HepG2 (cell line): ENCODE measurements at regions not wholly inside any gene's neighbourhood (a gene's known extent, or its start where the extent isn't known, plus 50 kb on each side); places are given as distances from the start of the nearest gene placed in this dataset.

Source experiments
- ATAC-seq: fragments of 200-7000 bp; cut with Tn5 transposase; 3 replicates; pipeline ENCODE4 v1.9.1; 2020; ENCODE audit warnings: mild to moderate bottlenecking, moderate library complexity
- BruUV-seq: library from RNA; stranded (reverse); fragments of 400-500 nt; replicated peaks from 2 replicates; lab custom pipeline; 2021; lab: Mats Ljungman, UMichigan
- CTCF ChIA-PET: fragments of 300-600 bp; formaldehyde crosslinking; extraction: SDS; loops from one replicate; lab custom pipeline; 2021; ENCODE audit warnings: low total read pairs, inconsistent platforms, low intra/inter-chr PET ratio; lab: Yijun Ruan, JAX
- POLR2A ChIA-PET: fragments of 350-600 bp; sonication (Branson Sonifier 250); formaldehyde crosslinking; loops from one replicate; lab custom pipeline; 2020; ENCODE audit warnings: antibody characterized with exemption, inconsistent platforms; lab: Yijun Ruan, JAX
- DNase-seq: peaks from one replicate; pipeline ENCODE4 v3.0.0-alpha.2; 2015; ENCODE audit warnings: low spot score
- FAIRE-seq: peaks from 3 replicates; lab custom pipeline; 2011; peaks lifted over from hg19 to GRCh38; lab: Jason Lieb, UNC
- H2AFZ ChIP-seq: one replicate; pipeline ENCODE4 v1.6.1; 2011; ENCODE audit warnings: low read length, inconsistent platforms
- H3K27ac ChIP-seq: fragments of 300-600 bp; 3 replicates; pipeline ENCODE4 v1.8.0; 2011; ENCODE audit warnings: mixed run types, mild to moderate bottlenecking, mixed read lengths, low read length, inconsistent platforms; ENCODE audit not compliant: insufficient read depth; ENCODE audit errors: extremely low read length
- H3K27me3 ChIP-seq, 2 experiments: fragments of 200-600 bp in 1 of 2; 2 replicates in 1 of 2; 3 replicates in 1 of 2; pipeline versions ENCODE4 v1.6.0 to v1.8.0; 2011; ENCODE audit warnings: low read length in 2 of 2, mild to moderate bottlenecking in 2 of 2, moderate library complexity in 2 of 2, inconsistent platforms in 1 of 2; ENCODE audit not compliant: insufficient read depth in 2 of 2, control insufficient read depth in 1 of 2
- H3K36me3 ChIP-seq, 2 experiments: fragments of 200-600 bp in 1 of 2; replicated peaks in 1 of 2; 2 replicates in 1 of 2; 3 replicates in 1 of 2; pipeline versions ENCODE4 v1.5.1 to v1.8.0; 2011; ENCODE audit warnings: low read length in 2 of 2, inconsistent platforms in 1 of 2; ENCODE audit not compliant: insufficient read depth in 2 of 2, control insufficient read depth in 1 of 2
- H3K4me1 ChIP-seq: 2 replicates; pipeline ENCODE4 v1.5.1; 2012; ENCODE audit warnings: low read length, inconsistent platforms; ENCODE audit not compliant: insufficient read depth
- H3K4me2 ChIP-seq: 2 replicates; pipeline ENCODE4 v1.6.0; 2011; ENCODE audit warnings: low read depth, low read length, inconsistent platforms
- H3K4me3 ChIP-seq, 3 experiments: fragments of 200-600 bp in 1 of 3; sonication (generic), shearing (Covaris generic) in 1 of 3; replicated peaks in 1 of 3; 2 replicates each; pipeline ENCODE4 v1.5.1; 2011 to 2016; ENCODE audit warnings: low read length in 3 of 3, inconsistent platforms in 2 of 3, low read depth in 2 of 3, mild to moderate bottlenecking in 2 of 3, control low read depth in 1 of 3, mixed read lengths in 1 of 3; ENCODE audit not compliant: insufficient read depth in 1 of 3
- H3K79me2 ChIP-seq: one replicate; pipeline ENCODE4 v1.6.1; 2011; ENCODE audit warnings: low read length, inconsistent platforms; ENCODE audit not compliant: insufficient read depth
- H3K9ac ChIP-seq: 2 replicates; pipeline ENCODE4 v1.6.0; 2011; ENCODE audit warnings: mild to moderate bottlenecking, low read depth, low read length, inconsistent platforms; ENCODE audit not compliant: insufficient read depth
- H3K9me3 ChIP-seq: 2 replicates; pipeline ENCODE4 v1.5.1; 2012; ENCODE audit warnings: mild to moderate bottlenecking, low read length
- H4K20me1 ChIP-seq: 2 replicates; pipeline ENCODE4 v1.6.0; 2011; ENCODE audit warnings: inconsistent platforms, mild to moderate bottlenecking, low read length, moderate library complexity; ENCODE audit not compliant: insufficient read depth
- CCDC6 ChIP-seq: sonication (generic); formaldehyde crosslinking; IDR thresholded peaks from 2 replicates; pipeline ENCODE4 v1.8.1; 2022; ENCODE audit warnings: mild to moderate bottlenecking, missing genetic modification reagents, moderate library complexity
- ETV6 ChIP-seq: sonication (generic); formaldehyde crosslinking; conservative IDR thresholded peaks from 2 replicates; pipeline ENCODE4 v1.4.0; 2020; ENCODE audit warnings: missing genetic modification reagents
- FOXA1 ChIP-seq, 2 experiments: fragments of 450-650 bp in 1 of 2; sonication (generic) in 1 of 2; formaldehyde crosslinking in 1 of 2; IDR thresholded peaks; 2 replicates each; pipeline versions ENCODE4 v1.4.0 to v1.6.1; 2016 to 2020; ENCODE audit warnings: missing genetic modification reagents in 1 of 2
- HINFP ChIP-seq: sonication (generic); formaldehyde crosslinking; IDR thresholded peaks from 2 replicates; pipeline ENCODE4 v1.4.0; 2020; ENCODE audit warnings: low read depth, mild to moderate bottlenecking, missing genetic modification reagents
- KLF6 ChIP-seq: IDR thresholded peaks from 2 replicates; pipeline ENCODE4 v1.8.0; 2016; ENCODE audit warnings: missing biosample characterization, missing genetic modification reagents
- LCORL ChIP-seq, 2 experiments: fragments of 450-650 bp in 1 of 2; sonication (generic) in 1 of 2; formaldehyde crosslinking in 1 of 2; IDR thresholded peaks; 2 replicates each; pipeline versions ENCODE4 v1.5.0 to v1.6.1; 2017 to 2020; ENCODE audit warnings: antibody characterized with exemption in 1 of 2, missing genetic modification reagents in 1 of 2
- MXD1 ChIP-seq: sonication (generic); formaldehyde crosslinking; IDR thresholded peaks from 2 replicates; pipeline ENCODE4 v1.4.0; 2020; ENCODE audit warnings: mild to moderate bottlenecking, missing genetic modification reagents
- PRDM15 ChIP-seq: sonication (generic); formaldehyde crosslinking; IDR thresholded peaks from 2 replicates; pipeline ENCODE4 v1.4.0; 2020; ENCODE audit warnings: missing genetic modification reagents
- SPEN ChIP-seq: sonication (generic); formaldehyde crosslinking; IDR thresholded peaks from 2 replicates; pipeline ENCODE4 v1.5.1; 2020; ENCODE audit warnings: low read depth, mild to moderate bottlenecking, missing genetic modification reagents
- STAG1 ChIP-seq: sonication (generic); formaldehyde crosslinking; IDR thresholded peaks from 2 replicates; pipeline ENCODE4 v1.4.0; 2020; ENCODE audit warnings: missing genetic modification reagents
- TSC22D2 ChIP-seq: sonication (generic); formaldehyde crosslinking; IDR thresholded peaks from 2 replicates; pipeline ENCODE4 v1.5.1; 2020; ENCODE audit warnings: missing genetic modification reagents, mild to moderate bottlenecking, borderline replicate concordance
- ZBTB34 ChIP-seq: sonication (generic); formaldehyde crosslinking; IDR thresholded peaks from 2 replicates; pipeline ENCODE4 v1.8.0; 2022; ENCODE audit warnings: mild to moderate bottlenecking, missing genetic modification reagents
- ZNF160 ChIP-seq: sonication (generic); formaldehyde crosslinking; IDR thresholded peaks from 2 replicates; pipeline ENCODE4 v1.8.0; 2022; ENCODE audit warnings: mild to moderate bottlenecking, inconsistent platforms, missing genetic modification reagents
- ZNF225 ChIP-seq: sonication (generic); formaldehyde crosslinking; IDR thresholded peaks from 2 replicates; pipeline ENCODE4 v1.4.0; 2020; ENCODE audit warnings: mild to moderate bottlenecking, missing genetic modification reagents
- ZNF414 ChIP-seq: sonication (generic); formaldehyde crosslinking; IDR thresholded peaks from 2 replicates; pipeline ENCODE4 v1.5.0; 2020; ENCODE audit warnings: missing genetic modification reagents
- ZSCAN21 ChIP-seq: sonication (generic); formaldehyde crosslinking; IDR thresholded peaks from 2 replicates; pipeline ENCODE4 v1.8.0; 2022; ENCODE audit warnings: mild to moderate bottlenecking, missing genetic modification reagents, moderate library complexity, borderline replicate concordance
- WGBS: methylation state at CpG from one replicate; pipeline ENCODE4 v1.1.6; 2017; ENCODE audit warnings: low lambda C conversion rate; 5-methylcytosine and 5-hydroxymethylcytosine counted together
- in situ Hi-C: cut with HindIII; loops from 2 replicates; pipeline ENCODE4 v1.10.0; 2017; ENCODE audit warnings: low pct_unique_long_range_greater_than_20kb; ENCODE audit not compliant: extremely low pct_ligation_motif_present
- intact Hi-C: fragments of 100-400 bp; cut with micrococcal nuclease; formaldehyde crosslinking; loops from one replicate; pipeline ENCODE4 v1.10.0; 2022; ENCODE audit not compliant: unreplicated experiment

- 53% methylated on average over 2 of the region's 2 CpGs for WGBS
These were observed 130.2 kb upstream of the PKDCC start for GRCh38 chr2:41917587-41917986.

More at GRCh38 chr2:41917587-41917986, 130.2 kb upstream of the PKDCC start:
- no peaks in the 10 kb centered on the region for H3K4me1 ChIP-seq
- intact Hi-C loops = no loop called here
- in situ Hi-C loops = no loop called here
- H4K20me1 ChIP-seq = no peaks in the 10 kb centered on the region
- no peak overlapping the region for H3K9ac ChIP-seq
- CTCF ChIA-PET = no interaction called here
- FAIRE-seq = no peak
- no peak for ATAC-seq
- H2AFZ ChIP-seq = no peak overlapping the region
- H3K4me3 ChIP-seq = no peak overlapping the region
- no TSS peak for BruUV-seq
- no peak overlapping the region for H3K27ac ChIP-seq
- H3K4me2 ChIP-seq = no peak overlapping the region
- POLR2A ChIA-PET = no interaction called here
- H3K79me2 ChIP-seq = no peaks in the 10 kb centered on the region
- TF ChIP-seq HINFP (no peak), PRDM15 (CRISPR knock-in tag) (no peak), STAG1 (no peak), ZSCAN21 (CRISPR knock-in tag) (no peak), KLF6 (no peak), ZNF160 (CRISPR knock-in tag) (no peak), MXD1 (no peak), LCORL (IDR thresholded peaks at IDR 0.05) (no peak), LCORL (CRISPR knock-in tag; IDR thresholded peaks at IDR 0.05) (no peak), SPEN (CRISPR knock-in tag) (no peak), ZNF414 (CRISPR knock-in tag) (no peak), ZBTB34 (CRISPR knock-in tag) (no peak), TSC22D2 (CRISPR knock-in tag) (no peak), ETV6 (no peak), CCDC6 (CRISPR knock-in tag) (no peak), ZNF225 (CRISPR knock-in tag) (no peak), FOXA1 (IDR thresholded peaks at IDR 0.05) (no peak), FOXA1 (CRISPR knock-in tag; IDR thresholded peaks at IDR 0.05) (no peak)
- DNase-seq = no peak
- H3K9me3 ChIP-seq = no peaks in the 10 kb centered on the region
- no peaks in the 10 kb centered on the region for H3K36me3 ChIP-seq
- no peaks in the 10 kb centered on the region for H3K27me3 ChIP-seq
